22Rv1 (cell line): ENCODE measurements at regions not wholly inside any gene's neighbourhood (a gene's known extent, or its start where the extent isn't known, plus 50 kb on each side); places are given as distances from the start of the nearest gene placed in this dataset.

Experiments
- H3K27ac ChIP-seq: fragments of 450-650 bp; 2 replicates; pipeline ENCODE4 v1.5.1; 2017
- ZFX ChIP-seq: fragments of 450-650 bp; IDR thresholded peaks from 2 replicates; pipeline ENCODE4 v1.6.1; 2017; ENCODE audit warnings: antibody characterized with exemption, borderline replicate concordance
- TF ChIP-seq, protein P1 (sequence below): fragments of 450-650 bp; IDR thresholded peaks from 2 replicates; pipeline ENCODE4 v1.5.1; 2017; ENCODE audit warnings: mild to moderate bottlenecking

- TF ChIP-seq ZFX: no peak
- TF ChIP-seq, protein P1, sequence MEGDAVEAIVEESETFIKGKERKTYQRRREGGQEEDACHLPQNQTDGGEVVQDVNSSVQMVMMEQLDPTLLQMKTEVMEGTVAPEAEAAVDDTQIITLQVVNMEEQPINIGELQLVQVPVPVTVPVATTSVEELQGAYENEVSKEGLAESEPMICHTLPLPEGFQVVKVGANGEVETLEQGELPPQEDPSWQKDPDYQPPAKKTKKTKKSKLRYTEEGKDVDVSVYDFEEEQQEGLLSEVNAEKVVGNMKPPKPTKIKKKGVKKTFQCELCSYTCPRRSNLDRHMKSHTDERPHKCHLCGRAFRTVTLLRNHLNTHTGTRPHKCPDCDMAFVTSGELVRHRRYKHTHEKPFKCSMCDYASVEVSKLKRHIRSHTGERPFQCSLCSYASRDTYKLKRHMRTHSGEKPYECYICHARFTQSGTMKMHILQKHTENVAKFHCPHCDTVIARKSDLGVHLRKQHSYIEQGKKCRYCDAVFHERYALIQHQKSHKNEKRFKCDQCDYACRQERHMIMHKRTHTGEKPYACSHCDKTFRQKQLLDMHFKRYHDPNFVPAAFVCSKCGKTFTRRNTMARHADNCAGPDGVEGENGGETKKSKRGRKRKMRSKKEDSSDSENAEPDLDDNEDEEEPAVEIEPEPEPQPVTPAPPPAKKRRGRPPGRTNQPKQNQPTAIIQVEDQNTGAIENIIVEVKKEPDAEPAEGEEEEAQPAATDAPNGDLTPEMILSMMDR: no peak
- no peak overlapping the region for H3K27ac ChIP-seq
These were observed 238.9 kb upstream of the SRRM4 start for GRCh38 chr12:118742431-118742830.

GRCh38 chr12:118743896-118744700 lies 237.2 kb upstream of the SRRM4 start:
- H3K27ac ChIP-seq: no peak overlapping the region
- TF ChIP-seq, protein P1: no peak
- TF ChIP-seq ZFX: no peak

DNA sequence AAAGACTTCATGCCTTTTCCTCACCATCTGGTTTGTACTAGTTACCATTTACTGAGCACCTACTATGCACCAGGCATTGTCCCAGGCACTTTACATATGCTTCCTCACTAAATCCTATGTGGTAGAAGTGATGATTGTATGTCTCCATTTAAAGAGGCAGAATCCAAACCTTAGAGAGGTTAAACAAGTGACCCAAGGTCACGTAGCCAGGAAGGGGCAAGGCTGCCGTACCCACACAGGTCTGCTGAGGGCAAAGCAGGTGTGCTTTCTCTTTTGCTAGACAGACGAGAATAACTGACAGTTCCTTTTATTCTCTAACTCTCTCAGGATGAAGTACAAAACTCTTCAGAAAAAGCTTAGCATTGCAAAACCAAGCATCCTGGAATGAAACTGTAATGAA lies 235.2 kb upstream of the SRRM4 start:
- H3K27ac ChIP-seq: no peak overlapping the region
- TF ChIP-seq ZFX: no peak
- TF ChIP-seq, protein P1: no peak

DNA sequence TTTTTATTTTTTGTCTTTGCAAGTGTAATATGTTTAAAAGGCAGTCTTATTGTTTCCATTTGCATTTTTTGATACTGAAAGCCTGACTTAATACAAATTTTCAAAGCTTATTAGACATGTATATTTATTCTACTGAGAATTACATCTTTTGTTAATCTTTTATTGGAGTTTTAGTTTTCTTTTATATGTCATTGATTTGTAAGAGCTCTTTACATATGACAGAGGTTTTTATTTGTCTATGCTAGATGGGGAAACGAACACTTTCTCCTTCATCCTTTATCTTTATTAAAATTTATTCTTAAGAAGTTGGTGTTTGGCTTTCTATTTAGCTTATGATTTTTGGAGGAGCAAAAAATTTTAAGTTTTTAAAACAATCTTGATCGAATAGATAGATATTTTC lies 234.4 kb upstream of the SRRM4 start:
- TF ChIP-seq, protein P1: no peak
- TF ChIP-seq ZFX: no peak
- H3K27ac ChIP-seq: no peak overlapping the region

DNA sequence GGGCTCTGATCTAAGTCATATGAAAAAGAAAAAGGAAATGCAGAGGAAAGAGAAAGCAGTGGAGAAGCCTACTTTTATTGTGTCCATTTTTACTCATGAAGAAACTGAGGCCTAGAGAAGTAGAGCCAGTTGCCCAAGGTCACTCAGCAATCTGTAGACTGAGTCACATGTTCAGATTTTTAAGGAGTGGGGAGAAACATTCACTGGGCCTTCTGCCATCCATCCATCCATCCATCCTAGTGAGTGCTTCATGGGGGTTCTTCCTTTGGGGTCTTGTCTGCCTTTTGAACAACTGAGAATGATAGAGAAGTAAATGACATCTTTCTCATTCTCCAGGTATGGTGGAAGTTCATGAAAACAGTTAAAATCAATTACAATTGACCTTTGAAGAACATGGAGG lies 233.6 kb upstream of the SRRM4 start:
- TF ChIP-seq, protein P1: no peak
- no peak for TF ChIP-seq ZFX
- H3K27ac ChIP-seq: peak overlapping the region; percentile 55

GRCh38 chr12:118748478-118749380 lies 232.6 kb upstream of the SRRM4 start:
- peak overlapping the region; percentile 55 for H3K27ac ChIP-seq
- TF ChIP-seq, protein P1: no peak
- no peak for TF ChIP-seq ZFX
